Activated CD4-positive, alpha-beta T cell treated with anti-CD3 and anti-CD28 coated beads, Interleukin-2, amount 10 ng/mL, durations not matched to agents 7 days and 5 days (primary cell): ENCODE measurements at regions not wholly inside any gene's neighbourhood (a gene's known extent, or its start where the extent isn't known, plus 50 kb on each side); places are given as distances from the start of the nearest gene placed in this dataset.
"Not testable (repeated sequence)": the region's sequence is repeated elsewhere in the genome, so short reads cannot be mapped to it uniquely, and the experiment has no call there.

Source experiments
- CTCF ChIA-PET: fragments of 350-600 bp; sonication (Branson Sonifier 250); formaldehyde crosslinking; loops from one replicate; lab custom pipeline; 2021; ENCODE audit warnings: antibody characterized with exemption; lab: Charles Lee
- POLR2A ChIA-PET: fragments of 350-600 bp; sonication (Branson Sonifier 250); formaldehyde crosslinking; loops from one replicate; lab custom pipeline; 2021; ENCODE audit warnings: antibody characterized with exemption; lab: Charles Lee
- DNase-seq: peaks from one replicate; pipeline ENCODE4 v3.0.0-alpha.2; 2020
- H3K27ac Mint-ChIP-seq: one replicate; pipeline ENCODE4 v1.8.0; 2021; ENCODE audit warnings: mild to moderate bottlenecking, moderate library complexity, mixed read lengths
- H3K27me3 Mint-ChIP-seq: one replicate; pipeline ENCODE4 v1.8.0; 2021; ENCODE audit warnings: mixed read lengths
- H3K36me3 Mint-ChIP-seq: one replicate; pipeline ENCODE4 v1.8.0; 2021; ENCODE audit warnings: low read depth, mixed read lengths
- H3K4me1 Mint-ChIP-seq: one replicate; pipeline ENCODE4 v1.8.0; 2021; ENCODE audit warnings: mixed read lengths
- H3K4me3 Mint-ChIP-seq: one replicate; pipeline ENCODE4 v1.8.0; 2021; ENCODE audit warnings: mild to moderate bottlenecking, moderate library complexity, mixed read lengths
- H3K9me3 Mint-ChIP-seq: one replicate; pipeline ENCODE4 v1.8.0; 2021; ENCODE audit warnings: mixed read lengths

DNA sequence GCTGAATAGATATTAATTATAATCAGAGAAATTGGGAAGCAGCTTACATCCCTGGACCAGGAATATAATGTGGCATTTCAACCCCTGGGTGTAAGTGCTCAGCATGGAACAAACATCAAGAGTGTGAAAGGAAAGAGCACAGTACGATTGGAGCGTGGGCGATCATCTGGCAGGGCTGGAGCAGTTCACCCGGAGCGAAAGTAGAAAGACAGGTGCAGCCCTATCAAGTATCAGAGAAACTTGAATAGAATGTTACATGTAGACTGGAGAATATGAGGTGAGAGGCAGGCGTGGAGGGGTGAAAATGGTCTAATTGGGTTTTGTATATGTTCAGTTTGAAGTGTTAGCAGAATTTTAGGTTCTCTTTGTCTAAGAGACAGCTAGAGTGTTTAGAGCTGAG lies 303.0 kb downstream of the MDFIC start:
- CTCF ChIA-PET = no interaction called here
- no peaks in the 10 kb centered on the region for H3K27me3 Mint-ChIP-seq
- DNase-seq = no peak
- H3K9me3 Mint-ChIP-seq = no peaks in the 10 kb centered on the region
- POLR2A ChIA-PET = no interaction called here
- no peak overlapping the region for H3K27ac Mint-ChIP-seq
- H3K36me3 Mint-ChIP-seq = no peaks in the 10 kb centered on the region
- H3K4me3 Mint-ChIP-seq = no peak overlapping the region
- peaks cover 6% of the 10 kb centered on the region for H3K4me1 Mint-ChIP-seq

DNA sequence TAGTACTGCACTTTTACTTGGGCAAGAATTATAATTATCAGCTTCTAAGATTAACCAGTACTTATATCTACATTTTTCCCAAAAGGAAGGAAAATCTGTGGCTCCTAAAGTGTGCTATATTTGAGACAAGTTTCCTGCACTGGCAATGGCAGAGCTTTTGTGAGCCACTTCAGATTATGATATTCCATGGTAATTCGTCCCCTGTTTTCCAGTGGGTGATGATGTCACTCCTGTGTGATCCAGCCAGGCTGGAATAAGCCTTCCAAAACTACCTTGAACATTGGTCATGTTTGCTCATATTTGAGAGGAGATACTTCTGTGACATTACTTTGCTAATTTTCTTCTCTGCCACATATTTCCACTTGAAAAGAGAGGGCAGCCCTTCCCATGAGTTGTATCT lies 302.1 kb downstream of the MDFIC start:
- H3K4me1 Mint-ChIP-seq = no peaks in the 10 kb centered on the region
- H3K36me3 Mint-ChIP-seq = no peaks in the 10 kb centered on the region
- H3K27ac Mint-ChIP-seq = no peak overlapping the region
- H3K27me3 Mint-ChIP-seq = peaks cover under 1% of the 10 kb centered on the region
- H3K9me3 Mint-ChIP-seq = no peaks in the 10 kb centered on the region
- CTCF ChIA-PET = interaction anchor here (0.5 kb wide), 1 partner anchor 410 kb away, joined by 3 read pairs; no protein-coding TSS in a partner anchor
- POLR2A ChIA-PET = no interaction called here
- H3K4me3 Mint-ChIP-seq = no peak overlapping the region
- no peak for DNase-seq

DNA sequence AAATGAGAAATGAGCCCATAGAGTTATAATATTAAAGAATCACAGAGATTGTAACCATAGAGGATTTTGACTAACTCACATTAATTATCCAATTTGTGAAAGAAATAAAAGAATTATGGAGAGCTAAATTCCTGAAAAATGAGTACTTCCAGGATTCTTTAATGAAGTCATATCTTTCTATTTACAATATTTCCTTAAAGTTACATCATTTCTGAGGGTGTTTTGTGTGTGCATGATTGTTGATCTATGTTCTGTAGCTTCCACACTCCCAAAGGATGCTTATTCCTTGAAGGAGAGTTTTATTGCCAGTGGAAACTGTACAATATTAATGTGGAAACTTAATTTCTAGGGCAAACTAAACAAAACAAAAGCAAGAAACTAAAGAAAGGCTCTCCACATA lies 299.6 kb downstream of the MDFIC start:
- ChIA-PET CTCF (no interaction called here), POLR2A (no interaction called here)
- H3K27me3 Mint-ChIP-seq = peaks cover 3% of the 10 kb centered on the region
- H3K4me3 Mint-ChIP-seq = no peak overlapping the region
- DNase-seq = no peak
- no peaks in the 10 kb centered on the region for H3K36me3 Mint-ChIP-seq
- no peaks in the 10 kb centered on the region for H3K9me3 Mint-ChIP-seq
- H3K4me1 Mint-ChIP-seq = peaks cover 8% of the 10 kb centered on the region
- no peak overlapping the region for H3K27ac Mint-ChIP-seq

DNA sequence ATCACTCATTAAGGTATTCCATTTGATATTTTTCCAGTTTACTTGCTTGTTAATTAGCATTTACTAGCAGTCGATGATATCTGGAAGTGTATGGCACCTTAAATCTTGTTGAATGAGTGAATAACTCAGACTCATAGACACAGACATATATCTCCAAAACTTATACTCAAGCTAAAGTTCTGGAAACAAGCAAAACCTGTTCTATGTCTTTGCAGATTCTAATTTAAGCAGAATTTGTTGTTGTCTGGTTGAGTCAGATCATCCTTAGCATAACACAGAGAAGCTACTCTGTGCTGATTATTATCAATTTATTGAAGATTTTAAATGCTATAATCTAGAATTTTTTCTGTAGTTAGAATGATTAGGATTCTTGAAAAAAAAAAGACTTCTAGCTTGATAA lies 296.2 kb downstream of the MDFIC start:
- Mint-ChIP-seq H3K27me3 (peaks cover 3% of the 10 kb centered on the region), H3K9me3 (no peaks in the 10 kb centered on the region), H3K4me1 (peaks cover 11% of the 10 kb centered on the region), H3K4me3 (no peak overlapping the region), H3K36me3 (no peaks in the 10 kb centered on the region), H3K27ac (no peak overlapping the region)
- DNase-seq = no peak
- CTCF ChIA-PET = no interaction called here
- POLR2A ChIA-PET = no interaction called here

DNA sequence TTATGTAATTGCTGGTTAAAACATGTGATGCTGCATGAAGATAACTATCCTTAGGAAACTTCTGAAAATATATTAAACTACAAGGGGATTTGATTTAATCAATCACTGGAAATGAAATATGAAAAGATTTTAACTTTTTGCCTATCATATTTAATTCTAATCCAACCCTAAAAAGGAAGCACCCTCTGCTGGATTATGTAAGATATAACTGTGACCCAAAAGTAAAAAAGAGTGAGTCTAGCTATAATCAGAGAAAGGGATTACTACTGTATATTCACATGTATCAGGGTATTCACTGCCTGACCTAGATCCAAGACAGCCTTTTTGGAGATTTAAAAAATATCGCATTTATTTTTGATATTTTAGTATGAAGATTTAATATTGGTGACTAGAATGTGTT lies 295.5 kb downstream of the MDFIC start:
- ChIA-PET CTCF (no interaction called here), POLR2A (no interaction called here)

DNA sequence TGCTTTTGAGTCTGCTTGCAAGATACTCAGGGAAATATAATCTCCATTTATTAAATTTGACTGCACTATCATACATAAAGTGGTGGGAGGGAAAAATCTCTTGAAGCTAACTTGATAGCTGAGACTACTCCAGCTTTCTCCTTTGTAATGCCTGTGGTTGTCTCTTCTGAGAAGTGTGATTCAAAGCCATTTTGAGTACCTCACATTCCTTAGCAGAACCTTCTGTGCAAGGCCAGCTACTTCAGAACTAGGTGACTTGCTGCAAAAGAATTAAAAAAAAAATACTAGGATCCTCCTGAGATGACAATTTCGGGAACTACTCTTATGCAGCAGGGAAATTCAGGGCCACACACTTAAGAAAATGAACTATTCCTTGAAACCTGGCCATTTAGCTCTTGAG lies 294.8 kb downstream of the MDFIC start:
- Mint-ChIP-seq H3K4me1 (peaks cover 11% of the 10 kb centered on the region), H3K27ac (peak overlapping the region; percentile 2), H3K4me3 (no peak overlapping the region), H3K36me3 (no peaks in the 10 kb centered on the region), H3K27me3 (peaks cover 5% of the 10 kb centered on the region), H3K9me3 (no peaks in the 10 kb centered on the region)
- no peak for DNase-seq
- ChIA-PET CTCF (interaction anchor here (0.6 to 1.1 kb wide), 2 partner anchors 351 to 789 kb away, joined by 3 to 4 read pairs; no protein-coding TSS in a partner anchor), POLR2A (no interaction called here)

More for the DNA sequence above, 295.5 kb downstream of the MDFIC start:
- Mint-ChIP-seq H3K36me3 (no peaks in the 10 kb centered on the region), H3K9me3 (no peaks in the 10 kb centered on the region), H3K27ac (no peak overlapping the region), H3K4me1 (peaks cover 11% of the 10 kb centered on the region), H3K4me3 (no peak overlapping the region), H3K27me3 (peaks cover 5% of the 10 kb centered on the region)
- no peak for DNase-seq

DNA sequence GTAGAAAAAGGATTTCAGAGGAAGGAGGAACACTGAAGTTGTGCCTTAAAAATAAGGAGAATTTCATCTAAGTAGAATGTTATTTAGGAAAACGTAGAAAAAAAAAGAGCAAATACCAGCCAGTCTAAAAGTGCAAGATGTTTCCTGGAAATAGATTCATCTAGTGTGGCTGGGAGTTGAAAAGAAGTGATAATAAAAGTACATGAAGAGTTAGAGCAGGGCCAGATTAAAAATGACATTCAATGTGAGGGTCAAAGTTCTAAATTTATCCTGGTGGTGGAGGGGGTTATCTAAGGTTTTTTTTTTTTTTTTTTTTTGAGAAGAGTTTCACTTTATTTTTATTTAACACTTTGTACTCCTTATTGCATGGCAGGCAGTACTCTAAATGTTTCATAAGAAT lies 289.3 kb downstream of the MDFIC start:
- no peak for DNase-seq
- Mint-ChIP-seq H3K4me1 (peaks cover under 1% of the 10 kb centered on the region), H3K27me3 (peaks cover 4% of the 10 kb centered on the region), H3K27ac (peak overlapping the region; percentile 31), H3K4me3 (no peak overlapping the region), H3K9me3 (peaks cover 7% of the 10 kb centered on the region), H3K36me3 (no peaks in the 10 kb centered on the region)
- CTCF ChIA-PET = no interaction called here
- POLR2A ChIA-PET = no interaction called here

DNA sequence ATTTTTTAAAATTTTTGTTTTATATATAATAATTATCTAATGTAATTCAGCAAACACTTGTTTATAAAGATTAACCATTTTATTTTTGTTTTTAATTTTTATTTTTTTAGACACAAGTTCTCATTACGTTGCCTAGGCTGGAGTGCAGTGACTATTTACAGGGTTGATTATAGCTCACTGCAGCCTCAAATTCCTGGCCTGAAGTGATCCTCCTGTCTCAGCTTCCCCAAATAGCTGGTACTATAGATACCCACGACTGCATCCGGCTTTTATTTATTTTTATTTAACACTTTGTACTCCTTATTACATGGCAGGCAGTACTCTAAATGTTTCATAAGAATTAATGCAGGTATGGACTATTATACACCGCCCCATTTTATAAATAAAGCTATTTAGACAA lies 288.7 kb downstream of the MDFIC start:
- H3K4me1 Mint-ChIP-seq = no peaks in the 10 kb centered on the region
- no peak overlapping the region for H3K27ac Mint-ChIP-seq
- H3K36me3 Mint-ChIP-seq = no peaks in the 10 kb centered on the region
- no peak for DNase-seq
- no peak overlapping the region for H3K4me3 Mint-ChIP-seq
- CTCF ChIA-PET = no interaction called here
- peaks cover 12% of the 10 kb centered on the region for H3K9me3 Mint-ChIP-seq
- H3K27me3 Mint-ChIP-seq = peaks cover 6% of the 10 kb centered on the region
- POLR2A ChIA-PET = no interaction called here

DNA sequence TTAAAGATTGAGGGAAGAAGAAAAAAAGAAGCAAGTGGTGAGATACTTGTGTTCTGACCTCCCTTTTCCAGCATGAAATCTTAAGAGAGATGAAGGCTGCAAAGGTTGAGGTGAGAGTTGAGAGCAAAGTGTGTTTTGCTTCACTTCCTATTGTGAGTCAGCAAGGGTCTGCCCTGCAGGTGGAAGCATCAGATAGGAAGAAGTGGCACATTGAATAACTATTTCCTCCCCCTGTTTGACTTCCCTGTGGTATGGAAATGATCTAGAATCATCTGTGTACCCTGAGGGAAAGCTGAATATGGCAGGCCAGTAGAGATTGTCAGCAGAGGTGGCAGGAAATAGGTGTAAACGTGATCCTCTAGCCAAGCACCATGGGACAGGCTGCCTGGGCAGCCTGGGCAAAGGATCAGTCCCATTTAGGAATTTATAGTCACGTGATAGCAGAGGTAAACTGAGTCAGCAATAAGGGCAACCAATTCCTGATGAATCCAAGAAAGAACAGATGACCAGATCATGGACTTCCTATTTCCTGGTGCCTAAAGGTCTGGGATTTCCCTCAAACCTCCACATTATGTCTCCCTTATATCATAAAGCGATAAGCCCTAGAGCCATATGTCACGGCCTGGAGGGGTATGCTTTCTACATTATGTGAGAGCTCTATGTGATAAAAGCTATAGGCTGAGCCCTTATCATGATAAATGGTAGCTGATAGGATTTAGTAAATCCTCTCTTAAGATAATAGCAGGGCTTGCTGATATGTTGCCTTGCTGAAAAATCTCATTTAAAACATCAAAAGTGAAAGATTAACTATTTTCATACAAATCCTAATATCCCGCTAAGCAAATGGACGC lies 287.0 kb downstream of the MDFIC start:
- DNase-seq = no peak
- Mint-ChIP-seq H3K4me1 (no peaks in the 10 kb centered on the region), H3K36me3 (no peaks in the 10 kb centered on the region), H3K27me3 (peaks cover 6% of the 10 kb centered on the region), H3K4me3 (no peak overlapping the region), H3K9me3 (peaks cover 13% of the 10 kb centered on the region), H3K27ac (no peak overlapping the region)
- POLR2A ChIA-PET = no interaction called here
- CTCF ChIA-PET = no interaction called here

DNA sequence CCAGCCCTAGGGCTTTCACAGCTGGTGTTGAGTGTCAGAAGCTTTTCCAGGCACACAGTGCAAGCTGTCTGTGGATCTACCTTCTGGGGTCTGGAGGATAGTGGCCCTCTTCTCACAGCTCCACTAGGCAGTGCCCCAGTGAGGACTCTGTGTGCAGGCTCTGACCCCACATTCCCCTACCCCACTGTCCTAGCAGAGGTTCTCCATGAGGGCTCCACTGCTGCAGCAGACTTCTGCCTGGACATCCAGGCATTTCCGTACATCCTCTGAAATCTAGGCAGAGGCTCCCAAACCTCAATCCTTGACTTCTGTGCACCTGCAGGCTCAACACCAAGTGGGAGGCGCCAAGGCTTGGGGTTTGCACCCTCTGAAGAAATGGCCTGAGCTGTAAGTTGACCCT lies 284.5 kb downstream of the MDFIC start:
- H3K4me1 Mint-ChIP-seq, POLR2A ChIA-PET, H3K4me3 Mint-ChIP-seq, H3K27ac Mint-ChIP-seq, H3K27me3 Mint-ChIP-seq, H3K36me3 Mint-ChIP-seq, CTCF ChIA-PET, DNase-seq: not testable (repeated sequence)
- peaks cover 13% of the 10 kb centered on the region for H3K9me3 Mint-ChIP-seq

DNA sequence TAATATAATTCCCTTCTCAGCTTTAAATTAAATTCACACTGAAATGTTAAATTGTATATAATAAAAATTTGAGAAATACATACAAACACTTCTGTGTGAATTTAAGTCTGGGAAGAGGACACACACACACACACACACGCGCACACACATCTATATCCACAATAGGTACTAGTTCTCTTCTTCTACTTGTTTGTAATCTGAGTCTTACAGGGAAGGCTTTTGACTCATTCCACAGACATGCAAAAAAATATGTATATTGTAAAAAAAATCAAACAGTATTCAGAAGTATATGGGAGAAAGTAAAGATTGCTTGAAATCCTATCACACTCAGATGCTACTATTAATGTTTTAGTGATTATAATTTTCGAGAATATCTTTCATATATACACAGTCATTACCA lies 276.2 kb downstream of the MDFIC start:
- Mint-ChIP-seq H3K27me3 (no peaks in the 10 kb centered on the region), H3K4me3 (no peak overlapping the region), H3K9me3 (no peaks in the 10 kb centered on the region), H3K36me3 (no peaks in the 10 kb centered on the region), H3K4me1 (no peaks in the 10 kb centered on the region), H3K27ac (no peak overlapping the region)
- POLR2A ChIA-PET = no interaction called here
- DNase-seq = no peak
- CTCF ChIA-PET = no interaction called here

DNA sequence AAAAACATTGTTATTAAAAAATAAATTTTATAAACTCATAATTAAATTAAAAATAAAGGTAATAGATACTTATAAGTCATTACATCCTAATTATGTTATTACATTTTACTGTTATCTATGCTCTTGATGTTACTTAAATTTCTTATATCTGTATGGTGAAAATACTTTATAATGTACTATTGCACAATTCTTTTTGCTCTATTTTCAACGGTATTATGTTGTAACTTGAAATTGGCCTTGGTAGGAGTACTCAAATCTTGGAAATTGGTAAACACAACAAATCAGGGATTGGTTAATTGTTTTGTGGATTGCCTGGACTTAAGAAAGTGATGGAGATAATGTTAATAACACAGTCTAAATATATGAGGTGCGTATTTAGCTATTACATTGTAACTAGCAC lies 273.3 kb downstream of the MDFIC start:
- no peaks in the 10 kb centered on the region for H3K9me3 Mint-ChIP-seq
- DNase-seq = no peak
- H3K4me3 Mint-ChIP-seq = no peak overlapping the region
- no peaks in the 10 kb centered on the region for H3K36me3 Mint-ChIP-seq
- ChIA-PET CTCF (no interaction called here), POLR2A (no interaction called here)
- peaks cover 2% of the 10 kb centered on the region for H3K27me3 Mint-ChIP-seq
- H3K27ac Mint-ChIP-seq = no peak overlapping the region
- H3K4me1 Mint-ChIP-seq = no peaks in the 10 kb centered on the region

DNA sequence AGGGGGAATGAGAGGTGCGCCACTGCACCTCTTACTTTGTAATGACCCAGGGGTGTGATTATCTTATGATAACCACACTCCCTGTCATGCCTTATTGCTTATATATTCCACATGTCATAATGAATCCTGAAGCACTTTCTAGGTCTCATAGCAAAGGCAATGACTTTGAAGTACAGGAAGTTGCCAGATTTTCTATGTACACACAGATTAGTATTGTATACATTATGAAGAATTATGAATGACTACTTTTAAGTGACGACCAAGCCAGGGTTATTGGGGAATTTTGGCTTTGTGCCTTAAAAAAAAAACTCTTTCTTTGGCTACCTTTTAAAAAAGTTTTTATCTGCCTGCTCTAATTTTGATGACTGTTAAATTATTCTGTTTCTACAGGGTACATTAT lies 269.6 kb downstream of the MDFIC start:
- CTCF ChIA-PET = no interaction called here
- no peak for DNase-seq

More for the DNA sequence above, 269.6 kb downstream of the MDFIC start:
- POLR2A ChIA-PET = no interaction called here
- Mint-ChIP-seq H3K4me3 (no peak overlapping the region), H3K36me3 (no peaks in the 10 kb centered on the region), H3K9me3 (no peaks in the 10 kb centered on the region), H3K4me1 (no peaks in the 10 kb centered on the region), H3K27ac (no peak overlapping the region), H3K27me3 (peaks cover 8% of the 10 kb centered on the region)
